HG03460 (cell line): ENCODE measurements at regions not wholly inside any gene's neighbourhood (a gene's known extent, or its start where the extent isn't known, plus 50 kb on each side); places are given as distances from the start of the nearest gene placed in this dataset.
"Not testable (repeated sequence)": the region's sequence is repeated elsewhere in the genome, so short reads cannot be mapped to it uniquely, and the experiment has no call there.

Source experiments
- ATAC-seq: cut with Tn5 transposase; IDR thresholded peaks from one replicate; pipeline ENCODE4 v1.9.1; 2021; ENCODE audit not compliant: unreplicated experiment

- ATAC-seq = no peak
Observed at GRCh38 chr3:3902161-3902560, 102.9 kb downstream of the LRRN1 start.

GRCh38 chr3:3906171-3906570 lies 106.9 kb downstream of the LRRN1 start:
- ATAC-seq = no peak

- ATAC-seq = no peak
Observed at GRCh38 chr3:3907023-3907422, 107.8 kb downstream of the LRRN1 start.

GRCh38 chr3:3918763-3919162 lies 119.5 kb downstream of the LRRN1 start:
- no peak for ATAC-seq

- no peak for ATAC-seq
Observed at GRCh38 chr3:3919316-3919715, 120.1 kb downstream of the LRRN1 start.

- ATAC-seq = no peak
Observed at GRCh38 chr3:3923619-3924018, 124.4 kb downstream of the LRRN1 start.

- no peak for ATAC-seq
Observed at GRCh38 chr3:3927198-3927597, 128.0 kb downstream of the LRRN1 start.

- ATAC-seq = no peak
Observed at GRCh38 chr3:3927965-3928364, 128.7 kb downstream of the LRRN1 start.

GRCh38 chr3:3941380-3941779 lies 142.1 kb downstream of the LRRN1 start:
- ATAC-seq = not testable (repeated sequence)

GRCh38 chr3:3951071-3951470 lies 151.8 kb downstream of the LRRN1 start:
- no peak for ATAC-seq

- ATAC-seq = no peak
Observed at GRCh38 chr3:3951501-3951900, 152.3 kb downstream of the LRRN1 start.

- not testable (repeated sequence) for ATAC-seq
Observed at GRCh38 chr3:3962867-3963266, 163.6 kb downstream of the LRRN1 start.

- ATAC-seq = no peak
Observed at GRCh38 chr3:3984053-3984452, 184.8 kb downstream of the LRRN1 start.

- no peak for ATAC-seq
Observed at GRCh38 chr3:3991598-3991997, 192.4 kb downstream of the LRRN1 start.

- ATAC-seq = no peak
Observed at GRCh38 chr3:3992312-3992874, 193.2 kb downstream of the LRRN1 start.

GRCh38 chr3:3998140-3998922 lies 199.1 kb downstream of the LRRN1 start:
- peak; percentile 86 for ATAC-seq

GRCh38 chr3:3999340-3999739 lies 200.1 kb downstream of the LRRN1 start:
- ATAC-seq = not testable (repeated sequence)

- ATAC-seq = no peak
Observed at GRCh38 chr3:4001976-4002375, 202.7 kb downstream of the LRRN1 start.

GRCh38 chr3:4006288-4006687 lies 207.1 kb downstream of the LRRN1 start:
- ATAC-seq = no peak

- no peak for ATAC-seq
Observed at GRCh38 chr3:4008205-4008604, 209.0 kb downstream of the LRRN1 start.

- ATAC-seq = no peak
Observed at GRCh38 chr3:4011166-4011565, 211.9 kb downstream of the LRRN1 start.

- ATAC-seq = no peak
Observed at GRCh38 chr3:4015426-4015825, 216.2 kb downstream of the LRRN1 start.

- no peak for ATAC-seq
Observed at GRCh38 chr3:4019501-4019900, 220.3 kb downstream of the LRRN1 start.
